ENCODE measurements at regions not wholly inside any gene's neighbourhood (a gene's known extent, or its start where the extent isn't known, plus 50 kb on each side); places are given as distances from the start of the nearest gene placed in this dataset.

GRCh38 chr11:91497847-91498246 lies 726.8 kb upstream of the FAT3 start:
- Histone ChIP-seq H4K20me1 (replicated peaks; ENCODE audit: control insufficient read depth, extremely low read depth, insufficient read depth, low read length) (no peaks in the 10 kb centered on the region), H3K27ac (ENCODE audit: insufficient read depth, low read depth, low read length) (no peak overlapping the region), H3K9me3 (replicated peaks; ENCODE audit: control insufficient read depth, insufficient read depth, low read length) (peaks cover 1% of the 10 kb centered on the region), H3K4me1 (ENCODE audit: control insufficient read depth, extremely low read depth, insufficient read depth, low read length) (no peaks in the 10 kb centered on the region), H3K27me3 (ENCODE audit: control insufficient read depth in 2 of 2, insufficient read depth in 2 of 2, low read length in 2 of 2) (no peaks in the 10 kb centered on the region), H2AFZ (ENCODE audit: low read depth, low read length) (no peak overlapping the region), H3K36me3 (ENCODE audit: control insufficient read depth in 2 of 2, extremely low read depth in 1 of 2, insufficient read depth in 2 of 2, low read length in 2 of 2) (no peaks in the 10 kb centered on the region), H3K4me3 (replicated peaks in 1 of 3; ENCODE audit: insufficient read depth in 1 of 3, low read depth in 1 of 3, low read length in 3 of 3) (no peak overlapping the region), H3K79me2 (ENCODE audit: control insufficient read depth, insufficient read depth, low read length) (no peaks in the 10 kb centered on the region), H3K9ac (replicated peaks; ENCODE audit: extremely low read depth, insufficient read depth, low read length) (no peak overlapping the region), H3K4me2 (ENCODE audit: insufficient read depth, low read length) (no peak overlapping the region), H3K9me1 (replicated peaks; ENCODE audit: control insufficient read depth, extremely low read depth, insufficient read depth, low read length) (no peaks in the 10 kb centered on the region)
- POLR2A ChIA-PET, result no interaction called here
- TF ChIP-seq POLR2AphosphoS5 (IDR thresholded peaks at IDR 0.05; ENCODE audit: insufficient read depth, low read depth, low read length) (no peak), JUN (IDR thresholded peaks at IDR 0.05; ENCODE audit: borderline replicate concordance, insufficient read depth, insufficient read length, low read depth) (no peak), EZH2 (IDR thresholded peaks at IDR 0.05; ENCODE audit: borderline replicate concordance, low read depth, low read length, severe bottlenecking) (no peak), MAX (IDR thresholded peaks at IDR 0.05; ENCODE audit: insufficient read depth, insufficient read length) (no peak), GATA2 (IDR thresholded peaks at IDR 0.05; ENCODE audit: insufficient read depth, insufficient read length, low read depth, low read length) (no peak), FOS (IDR thresholded peaks at IDR 0.05; ENCODE audit: borderline replicate concordance, insufficient read depth, low read length) (no peak), MYC (IDR thresholded peaks at IDR 0.05; ENCODE audit: low read depth, low read length) (no peak), POLR2A (IDR thresholded peaks at IDR 0.05; ENCODE audit: low read depth, low read length) (no peak), CTCF (IDR thresholded peaks at IDR 0.05; ENCODE audit: extremely low read depth in 1 of 2, insufficient read depth in 1 of 2, low read depth in 1 of 2, low read length in 2 of 2) (no peak)
- CTCF ChIA-PET, result no interaction called here
- BruUV-seq (replicated peaks), result no TSS peak
- DNase-seq (ENCODE audit: low read depth, low spot score) (no peak), FAIRE-seq (no peak)
- dilution Hi-C loops (cut with MboI; ENCODE audit: extremely low pct_ligation_motif_present, low sequenced_read_pairs), result no loop called here
- intact Hi-C loops (cut with micrococcal nuclease), result no loop called here

All from endothelial cell of umbilical vein (primary cell).